CD4-positive, alpha-beta T cell treated with Interleukin-1 beta for 1 hour (primary cell): ENCODE measurements at regions not wholly inside any gene's neighbourhood (a gene's known extent, or its start where the extent isn't known, plus 50 kb on each side); places are given as distances from the start of the nearest gene placed in this dataset.

ENCODE experiments used
- DNase-seq, 2 donors: peaks; one replicate each; pipeline ENCODE4 v3.0.0-alpha.2; 2020 to 2022

DNA sequence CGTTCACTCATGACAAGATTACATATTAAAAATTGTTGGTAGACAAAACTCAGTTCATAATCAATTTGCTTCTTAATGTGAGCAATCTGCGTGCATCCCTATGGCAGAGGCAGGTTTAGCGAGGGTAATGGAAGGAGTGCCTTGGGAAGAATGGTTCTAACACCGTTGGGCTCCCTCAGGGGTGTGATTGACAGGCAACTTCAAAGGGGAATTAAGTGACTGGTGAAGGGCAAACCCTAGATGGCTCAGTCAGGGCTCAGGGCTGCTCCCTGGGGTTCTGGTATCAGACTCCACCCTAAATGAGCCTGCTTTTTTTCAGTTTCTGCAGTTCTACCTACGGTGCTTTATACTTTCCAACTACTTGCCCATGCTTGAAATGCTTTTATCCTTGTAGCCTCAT, 419.5 kb upstream of the CELF4 start:
- DNase-seq: no peak

DNA sequence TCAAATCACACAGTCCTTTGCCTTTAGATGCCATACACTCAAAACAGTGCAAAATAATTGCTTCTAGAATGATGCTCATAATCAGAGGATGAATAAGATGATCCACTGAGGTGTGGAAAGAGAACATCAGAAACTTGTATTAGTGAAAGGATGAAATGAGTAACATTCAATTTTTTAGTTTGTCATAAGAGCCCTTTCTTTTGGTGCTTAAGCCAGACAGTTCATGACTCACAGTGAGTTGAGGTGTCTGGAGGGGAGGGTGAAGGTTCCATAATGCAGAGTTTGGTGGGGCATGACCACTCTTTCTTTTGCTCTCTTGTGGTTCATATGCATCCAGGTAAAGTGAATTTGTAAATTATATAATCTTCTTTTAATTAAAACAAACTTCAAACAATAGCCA, 415.0 kb upstream of the CELF4 start:
- DNase-seq: no peak

DNA sequence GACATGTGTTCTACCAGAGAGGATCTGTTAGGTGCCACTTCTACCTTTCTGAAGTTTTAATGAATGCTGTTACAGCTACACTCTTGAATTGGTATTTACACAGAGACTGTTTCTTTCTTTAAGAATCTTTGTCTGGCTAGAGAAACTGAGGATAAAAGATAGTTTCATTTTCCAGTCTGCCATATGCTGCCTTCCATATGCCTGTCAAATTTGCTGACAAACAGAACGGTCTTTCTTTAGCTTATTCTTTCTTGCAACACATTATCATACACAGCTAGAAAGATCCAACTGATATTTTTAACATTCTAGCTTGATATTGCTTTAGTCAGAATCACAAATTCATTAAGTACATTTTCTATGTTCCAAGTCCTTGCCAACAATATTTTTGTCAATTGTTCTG, 409.8 kb upstream of the CELF4 start:
- DNase-seq: no peak

DNA sequence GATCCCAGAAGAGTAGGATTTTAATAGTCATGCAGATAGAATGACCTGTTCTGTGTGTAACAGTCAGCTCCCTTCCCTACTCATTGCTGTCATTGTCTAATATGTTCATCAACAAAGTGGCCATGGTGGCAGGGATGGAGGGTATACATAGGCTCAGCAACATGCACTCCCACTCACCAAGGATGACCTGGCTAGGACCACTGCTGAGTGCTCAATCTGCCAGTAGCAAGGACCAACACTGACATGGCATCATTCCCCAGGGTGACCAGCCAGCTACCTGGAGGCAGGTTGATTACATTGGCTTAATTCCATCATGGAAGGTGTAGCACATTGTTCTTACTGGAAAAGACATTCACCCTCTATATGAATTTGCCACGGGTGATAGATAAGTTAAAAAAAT, 401.7 kb upstream of the CELF4 start:
- DNase-seq: no peak

DNA sequence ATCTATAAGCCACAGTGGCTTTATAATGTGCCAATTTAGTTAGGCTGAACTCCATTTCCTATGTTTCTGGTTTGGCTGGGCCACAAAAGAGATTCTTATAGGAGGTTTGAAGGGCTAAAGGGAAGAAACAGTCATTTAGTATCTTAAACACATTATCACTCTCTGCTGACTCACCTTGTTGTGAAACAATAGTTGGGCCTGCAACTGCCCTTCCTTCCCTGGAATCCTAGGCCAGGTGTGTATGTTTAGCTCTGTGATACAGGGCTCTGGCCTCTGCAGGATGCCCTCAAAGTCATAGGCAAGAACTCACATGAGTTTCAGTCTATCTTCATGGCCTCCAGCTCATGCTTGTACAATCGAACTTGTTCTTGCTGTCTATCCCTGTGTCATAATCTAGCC, 400.0 kb upstream of the CELF4 start:
- no peak for DNase-seq

DNA sequence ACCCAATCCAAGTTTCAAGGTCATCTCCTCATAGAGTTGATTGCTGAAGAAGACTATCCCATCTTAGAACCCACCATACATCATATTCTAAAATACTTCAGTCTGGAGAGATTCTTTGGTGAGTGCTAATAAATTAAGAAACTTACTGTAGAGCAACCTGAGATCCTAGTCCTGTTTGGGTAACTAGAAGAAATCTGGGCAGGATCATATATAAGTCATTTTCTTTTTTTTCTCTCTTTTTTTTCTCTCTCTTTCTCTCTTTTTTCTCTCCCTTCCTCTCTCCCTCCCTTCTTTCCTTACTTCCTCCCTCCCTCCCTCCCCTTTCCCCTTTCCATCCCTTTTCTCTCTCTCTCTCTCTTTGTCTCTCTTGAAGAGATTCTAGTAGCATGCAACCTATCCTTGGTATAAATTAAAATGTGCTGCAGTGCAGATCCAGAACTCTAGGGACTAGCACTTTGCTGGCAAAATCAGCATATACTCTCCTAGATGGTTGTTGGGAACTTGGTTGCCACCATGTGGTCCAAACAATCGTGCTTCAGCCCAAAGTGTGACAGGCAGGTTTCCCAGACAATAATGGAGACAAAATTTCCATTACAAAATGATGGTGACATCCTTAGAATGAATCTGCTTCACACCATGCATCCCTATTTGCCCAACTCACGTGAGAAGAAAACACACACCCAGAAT, 399.4 kb upstream of the CELF4 start:
- DNase-seq: no peak

DNA sequence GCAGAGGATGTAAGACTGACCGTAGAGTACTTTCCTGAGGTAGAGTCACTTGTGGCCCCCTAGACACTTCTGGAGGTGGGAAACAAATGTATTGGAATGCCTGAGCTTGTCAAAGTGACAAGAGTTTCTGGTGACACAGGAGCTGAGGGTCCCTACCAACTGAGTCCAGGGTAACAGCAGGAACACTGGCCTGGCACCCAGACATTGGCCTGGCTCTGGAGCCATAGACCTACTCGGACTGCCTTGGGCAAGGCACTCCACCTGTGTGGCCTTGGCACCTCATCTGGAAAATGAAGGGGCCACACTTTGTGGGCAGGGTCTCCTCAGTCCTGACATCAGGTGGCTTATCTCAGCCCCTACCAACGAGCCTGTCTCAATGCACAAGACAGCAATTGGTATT, 398.2 kb upstream of the CELF4 start:
- no peak for DNase-seq

DNA sequence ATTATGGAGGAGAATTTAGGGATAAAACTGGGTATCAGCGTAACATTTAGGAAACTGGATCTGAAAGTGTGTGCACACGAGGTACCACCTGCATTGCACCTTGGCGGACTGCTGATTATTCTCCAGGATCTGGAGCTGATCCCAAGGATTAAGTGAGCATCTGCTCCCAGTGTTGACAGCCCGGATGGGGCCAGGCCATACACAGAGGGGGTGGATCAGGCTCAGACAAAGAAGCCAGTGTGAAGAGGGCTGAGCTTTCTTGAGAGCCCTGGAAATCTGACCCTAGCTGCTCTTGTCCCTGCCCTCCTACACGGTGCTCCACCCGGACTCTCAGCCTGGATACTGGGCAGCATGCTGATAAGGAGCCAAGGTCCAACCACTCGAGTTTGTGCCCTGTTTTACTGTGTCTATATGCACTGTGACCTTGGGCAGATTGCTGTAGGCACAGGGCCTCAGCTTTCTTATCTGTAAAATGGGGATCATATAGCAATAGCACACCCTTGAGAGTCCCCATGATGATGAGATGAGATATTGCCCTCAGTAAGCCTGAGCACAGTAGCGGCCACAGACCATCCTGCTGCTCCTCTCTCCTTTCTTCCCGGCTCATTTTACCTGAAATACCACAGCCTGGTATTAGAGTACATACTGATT, 396.8 kb upstream of the CELF4 start:
- no peak for DNase-seq

DNA sequence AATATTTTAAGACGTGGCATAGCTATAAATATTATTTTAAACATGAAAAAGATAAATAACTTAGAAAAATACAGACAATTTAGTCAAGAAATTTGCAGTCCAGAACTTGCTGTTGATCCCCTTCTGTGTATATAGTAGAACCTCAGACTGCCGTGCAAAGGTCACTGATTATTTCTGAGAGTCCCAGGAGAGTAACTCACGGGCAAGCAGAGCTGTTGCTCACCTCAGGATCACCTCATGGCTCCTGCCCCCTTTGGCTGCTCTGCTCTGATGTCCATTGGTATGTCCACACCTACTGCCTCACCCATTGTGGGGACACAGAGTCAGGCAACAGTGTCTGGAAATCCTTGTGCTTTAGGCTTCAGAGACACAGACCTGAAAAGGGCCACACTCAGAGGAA, 392.9 kb upstream of the CELF4 start:
- no peak for DNase-seq

DNA sequence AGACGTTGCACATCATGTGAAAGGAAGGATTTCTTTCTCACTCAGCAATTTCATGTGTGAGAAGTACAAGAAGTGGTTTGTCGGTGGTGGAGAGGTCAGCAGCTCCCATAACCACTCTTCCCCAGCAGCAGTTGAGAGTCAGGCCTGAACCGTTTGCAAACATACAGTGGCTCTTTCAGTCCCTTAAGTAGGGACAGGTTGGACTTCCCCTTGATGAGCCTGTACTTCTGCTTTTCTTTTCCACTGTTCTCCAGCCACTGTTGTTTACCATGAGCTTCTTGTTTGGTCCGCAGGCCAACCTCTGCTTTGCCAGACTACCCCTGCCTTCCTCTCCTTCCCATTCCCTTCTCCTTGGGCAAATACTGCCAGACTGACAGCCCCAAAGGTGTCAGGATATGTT, 391.3 kb upstream of the CELF4 start:
- DNase-seq: no peak

DNA sequence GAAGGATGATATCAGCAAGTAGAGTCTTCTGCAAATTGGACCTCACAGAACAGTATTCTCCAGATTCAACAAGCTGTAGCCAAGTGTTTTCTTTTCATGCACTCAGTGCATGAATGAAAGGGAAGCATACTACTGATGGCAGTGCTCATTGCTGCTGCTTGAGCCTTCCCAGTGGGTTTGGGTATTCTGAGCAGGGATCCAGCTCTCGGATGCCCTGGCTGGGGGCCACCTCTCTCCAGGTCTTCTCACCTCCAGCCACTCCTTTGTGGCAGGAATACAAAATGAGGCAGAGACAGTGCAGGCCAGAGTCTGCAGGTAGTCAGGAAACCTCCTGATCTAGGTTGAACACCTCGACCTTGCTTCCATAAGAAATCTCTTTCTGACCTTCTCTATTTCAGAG, 390.4 kb upstream of the CELF4 start:
- no peak for DNase-seq

DNA sequence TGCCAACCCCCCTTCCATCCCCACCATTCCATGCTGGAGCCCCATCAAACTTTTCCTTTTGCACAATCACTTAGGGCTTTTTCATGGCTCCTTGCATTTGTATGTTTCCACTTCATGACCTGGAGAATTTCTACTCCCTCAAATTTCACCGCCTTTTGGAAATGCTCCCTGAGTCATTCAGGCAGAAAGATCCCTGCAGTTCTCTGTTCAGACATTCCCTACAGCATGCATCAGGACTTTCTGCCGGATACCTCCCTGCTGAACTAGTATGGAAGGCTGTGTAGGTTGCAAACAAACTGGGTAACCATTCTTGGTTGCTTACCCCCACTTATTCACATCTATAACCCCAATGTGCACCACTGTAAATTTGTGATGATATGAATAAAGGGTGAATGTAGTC, 389.6 kb upstream of the CELF4 start:
- no peak for DNase-seq

DNA sequence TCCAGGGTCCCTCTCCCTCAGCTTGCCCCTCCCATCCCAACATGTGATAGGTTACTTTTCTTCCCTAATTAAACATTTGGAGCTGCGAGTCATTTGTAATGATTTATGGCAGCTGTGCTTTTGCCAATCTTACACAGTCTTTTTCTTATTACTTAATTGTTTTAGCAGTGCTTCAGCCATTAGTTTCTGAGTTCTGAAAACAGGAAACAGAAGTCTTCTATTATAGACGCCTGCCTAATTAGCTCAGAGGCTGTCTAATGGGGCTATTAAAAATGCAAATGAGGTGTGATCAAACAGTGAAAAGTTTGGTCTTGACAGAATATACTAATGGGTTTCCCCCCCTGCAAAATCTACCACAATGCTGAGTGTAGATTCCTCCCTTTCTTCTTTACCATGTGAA, 388.3 kb upstream of the CELF4 start:
- DNase-seq: no peak

DNA sequence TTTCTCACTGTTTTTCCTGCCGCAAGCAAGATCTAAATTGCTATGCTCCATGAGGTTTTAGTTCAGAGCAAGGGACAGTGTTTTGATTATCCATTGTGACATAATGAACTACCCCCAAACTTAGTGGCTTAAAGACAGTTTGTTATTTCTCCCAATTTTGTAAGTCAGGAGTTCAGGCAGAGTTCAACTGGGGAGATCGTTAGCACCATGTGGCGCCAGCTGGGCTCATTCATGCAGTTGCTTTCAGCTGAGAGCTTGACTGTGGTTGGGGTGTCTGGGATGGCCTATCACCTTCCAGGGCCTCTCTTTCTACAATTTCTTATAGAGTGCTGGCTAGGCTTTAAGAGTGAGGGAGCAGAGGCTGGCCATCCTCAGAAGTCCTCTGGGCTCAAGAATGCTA, 382.9 kb upstream of the CELF4 start:
- DNase-seq: no peak

DNA sequence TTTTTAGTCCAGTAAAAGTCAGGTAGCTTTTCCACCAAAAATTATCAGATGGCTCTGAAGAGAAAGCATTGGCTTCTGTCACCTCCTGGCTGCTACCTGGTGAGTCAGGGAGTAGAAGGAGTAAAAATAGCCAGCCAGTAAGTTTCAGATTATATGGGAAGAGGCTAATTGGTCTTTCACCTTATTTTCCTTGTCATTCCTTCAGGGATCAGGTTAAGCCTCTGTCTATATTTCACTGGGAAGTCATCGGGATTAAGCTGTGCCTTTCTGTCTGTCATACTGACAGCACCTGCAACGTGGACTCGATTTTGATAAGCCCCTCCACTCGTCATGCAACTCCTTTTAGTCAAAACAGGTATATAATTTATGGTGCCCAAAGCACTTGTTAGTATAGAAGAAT, 380.7 kb upstream of the CELF4 start:
- DNase-seq: no peak

DNA sequence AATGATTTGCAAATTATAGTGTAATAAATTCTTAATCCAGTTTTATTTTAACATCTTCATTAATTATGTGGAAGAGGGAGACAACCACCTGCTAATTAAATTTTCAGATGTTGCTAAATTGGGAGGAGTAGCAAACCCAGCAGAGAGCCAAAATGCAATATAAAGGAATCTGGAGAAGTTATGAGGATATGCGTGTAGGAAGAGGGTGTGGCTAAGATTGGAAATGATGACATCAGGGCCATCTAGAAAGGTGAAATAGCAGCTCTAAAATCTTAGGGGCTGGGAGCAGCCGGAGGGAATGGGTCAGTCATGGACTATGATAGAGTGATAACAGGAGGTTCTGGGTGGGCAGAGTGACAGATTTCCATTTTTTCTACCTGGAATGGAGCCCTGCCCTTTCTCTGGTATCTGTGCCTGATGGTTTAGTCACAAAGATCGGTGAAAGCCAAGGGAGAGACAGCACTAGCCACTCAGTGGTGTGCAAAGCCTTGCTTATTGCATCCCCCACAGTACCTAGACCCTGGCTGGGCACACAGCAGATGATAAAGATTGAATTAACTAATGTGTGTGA, 379.2 kb upstream of the CELF4 start:
- DNase-seq: no peak

DNA sequence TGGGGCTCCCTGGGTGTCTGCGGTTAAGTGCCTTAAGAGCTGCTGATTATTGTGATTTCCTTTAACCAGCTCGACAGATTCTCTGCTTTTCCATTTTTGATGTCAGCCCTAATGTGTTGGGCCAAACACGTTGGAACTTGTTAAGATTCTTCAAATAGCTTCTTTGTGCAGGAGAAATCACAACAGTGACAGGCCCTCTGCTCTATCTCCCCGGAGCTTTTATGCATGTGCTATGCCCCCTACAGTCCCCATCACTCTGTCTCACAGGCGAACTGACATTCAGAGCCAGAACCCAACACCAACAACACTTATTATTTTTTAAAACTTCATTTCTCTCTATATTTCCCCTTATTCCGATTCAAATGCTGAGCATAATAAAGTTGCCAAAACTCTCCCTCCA, 371.7 kb upstream of the CELF4 start:
- no peak for DNase-seq

DNA sequence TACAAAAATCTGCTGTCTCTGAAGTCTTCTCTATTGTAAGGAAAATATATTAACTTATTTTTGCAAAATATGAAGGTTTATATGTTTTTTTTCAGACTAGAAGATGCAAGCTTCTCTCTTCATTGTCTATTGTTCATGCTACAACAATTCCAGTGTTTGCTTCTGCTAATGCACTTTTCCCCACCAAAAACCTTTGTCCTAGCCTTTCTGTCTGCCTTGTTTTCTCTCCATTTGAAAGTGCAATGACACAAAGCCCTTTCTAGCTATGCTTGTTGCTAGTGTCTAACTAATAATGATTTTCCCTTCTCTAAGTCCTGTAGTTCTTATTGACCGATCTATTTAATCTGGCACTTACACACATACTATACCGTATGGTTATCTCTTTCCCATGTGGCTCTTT, 369.5 kb upstream of the CELF4 start:
- no peak for DNase-seq

DNA sequence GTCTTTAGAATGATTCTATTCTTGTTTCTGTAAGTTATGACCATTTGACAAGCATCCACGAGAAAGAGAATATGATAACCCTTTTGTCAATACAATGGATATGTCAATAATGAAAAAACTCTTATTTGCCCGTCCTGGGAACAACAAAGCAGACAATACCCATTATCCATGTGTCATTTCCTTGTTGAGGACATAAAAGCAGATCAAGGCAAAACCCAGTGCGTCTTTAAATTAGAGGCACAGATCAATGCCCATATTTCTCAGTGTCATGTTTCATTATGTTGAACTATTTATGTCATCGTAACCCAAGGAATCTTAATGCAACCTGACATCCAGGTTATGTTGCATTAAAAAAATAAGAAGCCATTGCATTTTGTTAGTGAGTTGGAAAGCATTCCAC, 365.0 kb upstream of the CELF4 start:
- no peak for DNase-seq

DNA sequence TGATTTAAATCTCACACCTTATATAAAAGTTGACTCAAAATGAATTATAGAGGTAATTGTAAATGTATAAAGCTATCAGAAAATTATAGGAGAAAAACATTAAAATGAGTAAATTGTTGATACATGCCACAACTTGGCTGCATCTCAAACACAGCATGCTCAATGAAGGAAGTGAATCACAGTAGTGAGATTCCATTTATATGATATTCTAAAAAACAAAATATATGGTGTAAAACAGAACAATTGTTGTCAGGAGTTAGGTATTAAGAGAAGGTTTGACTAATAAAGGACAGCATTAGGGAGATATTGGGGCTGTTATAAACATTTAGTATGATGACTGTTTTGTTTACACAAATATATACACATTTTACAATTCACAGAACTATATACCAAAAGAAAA, 356.6 kb upstream of the CELF4 start:
- no peak for DNase-seq

DNA sequence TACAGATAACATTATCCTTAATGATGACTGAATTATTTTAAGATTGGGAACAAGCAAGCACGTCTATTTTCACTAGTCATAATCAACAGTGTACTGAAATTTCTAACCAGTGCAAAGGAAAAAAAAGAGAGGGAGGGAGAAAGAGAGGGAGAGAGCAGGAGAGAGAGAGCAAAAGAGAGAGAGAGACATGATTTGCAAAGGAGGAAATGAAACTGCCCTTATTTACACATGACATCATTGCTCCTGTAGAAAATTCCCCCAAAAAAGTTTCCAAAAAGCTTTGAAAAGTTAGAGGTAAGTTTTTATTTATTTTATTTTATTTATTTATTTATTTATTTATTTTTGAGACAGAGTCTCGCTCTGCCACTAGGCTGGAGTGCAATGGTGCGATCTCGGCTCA, 355.3 kb upstream of the CELF4 start:
- DNase-seq: no peak

DNA sequence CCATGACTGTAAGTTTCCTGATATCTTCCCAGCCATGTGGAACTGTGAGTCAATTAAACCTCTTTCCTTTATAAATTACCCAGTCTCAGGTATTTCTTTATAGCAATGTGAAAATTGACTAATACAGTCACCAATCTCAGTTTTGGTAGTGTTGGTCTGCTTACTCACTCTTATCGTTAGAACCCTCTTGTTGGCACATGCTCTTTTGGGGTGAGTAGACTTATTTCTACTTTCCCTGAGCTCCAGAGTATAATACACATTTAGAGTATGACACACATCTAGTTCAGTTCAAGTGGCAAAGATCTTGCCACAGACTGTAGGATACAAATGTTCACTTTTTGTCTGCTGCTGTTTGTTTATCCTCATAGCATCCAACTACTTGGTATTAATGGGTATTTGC, 347.5 kb upstream of the CELF4 start:
- DNase-seq: no peak

DNA sequence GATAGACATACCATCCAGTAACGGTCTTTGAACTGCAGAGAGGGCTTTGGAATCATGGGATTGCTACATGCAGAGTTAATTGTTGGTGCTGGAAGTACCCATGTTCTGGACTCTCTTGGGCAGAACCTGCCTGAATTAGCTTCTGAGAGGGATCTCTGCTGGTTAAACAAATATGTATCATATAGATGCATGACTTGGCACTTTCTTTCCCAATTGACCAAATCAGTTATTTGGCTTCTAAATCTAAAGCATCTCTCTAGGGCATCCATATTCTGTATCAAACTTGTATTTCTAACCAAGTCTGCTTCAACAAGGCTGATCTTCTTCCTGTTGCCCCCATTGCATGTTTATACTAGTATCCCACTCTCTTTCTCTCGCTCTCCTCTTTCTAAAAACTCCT, 336.7 kb upstream of the CELF4 start:
- no peak for DNase-seq

DNA sequence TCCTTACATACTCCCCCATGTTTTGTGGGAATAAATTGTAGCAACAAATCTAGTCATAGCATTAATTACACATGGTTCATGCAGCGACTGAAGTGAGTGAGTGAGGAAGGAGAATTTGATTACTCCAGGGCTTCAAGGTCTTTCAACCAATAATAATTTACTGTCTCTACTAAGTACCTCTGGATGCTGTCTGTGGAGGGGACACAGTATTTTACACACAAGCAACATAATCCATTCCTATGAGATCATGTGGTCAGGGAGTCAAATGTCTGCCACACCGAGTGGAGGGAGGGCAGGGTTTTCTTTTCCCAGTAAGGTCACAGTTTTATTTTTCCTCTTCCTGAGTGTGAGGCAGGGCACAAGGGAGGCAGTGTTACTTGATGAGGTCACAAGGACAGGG, 334.7 kb upstream of the CELF4 start:
- no peak for DNase-seq

DNA sequence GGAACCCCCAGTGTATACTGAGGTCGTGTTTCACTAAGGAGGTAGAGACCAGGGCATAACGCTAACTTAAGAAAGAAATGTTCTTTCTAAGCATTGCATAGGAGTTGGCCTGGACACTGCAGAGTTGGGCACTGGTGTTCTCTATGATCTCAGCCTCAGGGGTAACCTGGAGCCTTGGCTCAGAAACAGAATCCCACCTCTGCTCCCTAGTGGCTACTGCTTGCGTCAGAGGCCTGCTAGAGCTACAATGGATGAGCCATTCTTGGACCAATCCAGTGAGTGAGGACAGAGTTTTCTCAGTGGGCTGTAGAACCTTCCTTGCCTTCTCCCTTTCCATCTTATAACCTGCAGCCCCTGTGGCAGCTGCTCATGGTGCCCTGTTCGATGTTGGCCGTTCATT, 324.4 kb upstream of the CELF4 start:
- no peak for DNase-seq
